ENCODE measurements at regions not wholly inside any gene's neighbourhood (a gene's known extent, or its start where the extent isn't known, plus 50 kb on each side); places are given as distances from the start of the nearest gene placed in this dataset.
"Not testable (repeated sequence)": the region's sequence is repeated elsewhere in the genome, so short reads cannot be mapped to it uniquely, and the experiment has no call there.

DNA sequence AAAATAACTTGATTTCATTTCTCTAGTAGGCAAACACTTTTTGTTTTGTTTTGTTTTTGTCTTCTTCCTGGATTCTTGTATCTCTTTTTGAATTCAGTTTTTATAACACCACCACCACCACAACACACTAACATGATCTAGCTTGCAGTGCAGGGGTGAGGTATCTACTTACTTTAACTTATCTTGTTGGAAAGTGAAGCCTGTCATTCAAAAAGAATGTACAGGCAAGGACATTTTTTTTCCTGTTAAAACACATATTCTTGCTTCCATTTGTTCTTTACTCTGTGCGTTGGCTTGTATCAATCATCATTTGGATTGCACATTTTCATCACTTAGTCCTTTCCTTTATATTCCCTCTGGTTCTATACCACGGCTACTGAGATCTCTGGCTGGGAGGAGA is 824.2 kb downstream of the PLCL1 start:
- TF ChIP-seq, protein P1, sequence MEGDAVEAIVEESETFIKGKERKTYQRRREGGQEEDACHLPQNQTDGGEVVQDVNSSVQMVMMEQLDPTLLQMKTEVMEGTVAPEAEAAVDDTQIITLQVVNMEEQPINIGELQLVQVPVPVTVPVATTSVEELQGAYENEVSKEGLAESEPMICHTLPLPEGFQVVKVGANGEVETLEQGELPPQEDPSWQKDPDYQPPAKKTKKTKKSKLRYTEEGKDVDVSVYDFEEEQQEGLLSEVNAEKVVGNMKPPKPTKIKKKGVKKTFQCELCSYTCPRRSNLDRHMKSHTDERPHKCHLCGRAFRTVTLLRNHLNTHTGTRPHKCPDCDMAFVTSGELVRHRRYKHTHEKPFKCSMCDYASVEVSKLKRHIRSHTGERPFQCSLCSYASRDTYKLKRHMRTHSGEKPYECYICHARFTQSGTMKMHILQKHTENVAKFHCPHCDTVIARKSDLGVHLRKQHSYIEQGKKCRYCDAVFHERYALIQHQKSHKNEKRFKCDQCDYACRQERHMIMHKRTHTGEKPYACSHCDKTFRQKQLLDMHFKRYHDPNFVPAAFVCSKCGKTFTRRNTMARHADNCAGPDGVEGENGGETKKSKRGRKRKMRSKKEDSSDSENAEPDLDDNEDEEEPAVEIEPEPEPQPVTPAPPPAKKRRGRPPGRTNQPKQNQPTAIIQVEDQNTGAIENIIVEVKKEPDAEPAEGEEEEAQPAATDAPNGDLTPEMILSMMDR (IDR thresholded peaks at IDR 0.05; ENCODE audit: insufficient read depth, low read depth, low read length): no peak
- POLR2A ChIA-PET: no interaction called here
- DNase-seq (ENCODE audit: low read depth): no peak
- Histone ChIP-seq H3K27me3 (ENCODE audit: control insufficient read depth, insufficient read depth, low read length) (no peaks in the 10 kb centered on the region), H3K4me3 (ENCODE audit: low read depth, low read length) (no peak overlapping the region), H3K36me3 (ENCODE audit: control insufficient read depth, insufficient read depth, low read length) (no peaks in the 10 kb centered on the region)
- CTCF ChIA-PET: no interaction called here

DNA sequence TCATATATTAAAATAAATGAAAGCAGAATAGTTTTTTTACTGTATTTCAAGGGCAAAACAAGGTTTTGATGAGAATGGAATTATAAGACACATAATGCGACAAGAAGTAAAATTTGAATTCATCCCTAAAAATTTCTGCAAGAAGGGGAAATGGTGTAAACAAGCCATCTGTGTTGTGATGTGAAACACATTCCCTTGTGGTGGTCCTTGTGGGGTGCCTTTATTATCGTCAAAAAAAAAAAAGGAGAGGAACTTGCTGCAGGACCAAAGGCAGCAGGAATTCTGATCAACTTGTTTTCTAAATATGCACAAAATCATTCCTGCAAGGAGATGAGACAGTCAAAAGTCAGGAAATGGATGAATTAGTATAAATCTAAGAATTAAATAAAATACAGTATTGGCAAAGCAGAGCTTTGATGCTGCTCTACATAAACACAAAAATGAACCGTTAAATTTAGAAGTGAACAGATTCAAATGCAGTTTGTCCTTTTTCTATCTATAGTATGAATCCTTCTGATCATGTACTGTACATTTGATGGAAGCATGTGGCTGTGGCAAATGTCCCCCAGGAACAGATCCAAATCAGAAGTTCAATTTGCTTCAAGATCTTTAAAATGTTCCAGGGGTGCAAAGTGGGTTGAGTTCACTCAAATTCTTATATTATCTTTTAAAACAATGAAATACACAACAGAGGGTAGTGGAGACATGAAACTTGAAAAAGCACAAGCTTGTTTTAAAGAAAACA is 818.8 kb downstream of the PLCL1 start:
- ChIA-PET POLR2A (no interaction called here), CTCF (interaction anchor here (1.1 kb wide), 1 partner anchor 11 kb away, joined by 3 read pairs; no protein-coding TSS in a partner anchor)
- TF ChIP-seq, protein P1 (IDR thresholded peaks at IDR 0.05; ENCODE audit: insufficient read depth, low read depth, low read length): no peak
- DNase-seq (ENCODE audit: low read depth): no peak
- Histone ChIP-seq H3K27me3 (ENCODE audit: control insufficient read depth, insufficient read depth, low read length) (no peaks in the 10 kb centered on the region), H3K4me3 (ENCODE audit: low read depth, low read length) (no peak overlapping the region), H3K36me3 (ENCODE audit: control insufficient read depth, insufficient read depth, low read length) (no peaks in the 10 kb centered on the region)

DNA sequence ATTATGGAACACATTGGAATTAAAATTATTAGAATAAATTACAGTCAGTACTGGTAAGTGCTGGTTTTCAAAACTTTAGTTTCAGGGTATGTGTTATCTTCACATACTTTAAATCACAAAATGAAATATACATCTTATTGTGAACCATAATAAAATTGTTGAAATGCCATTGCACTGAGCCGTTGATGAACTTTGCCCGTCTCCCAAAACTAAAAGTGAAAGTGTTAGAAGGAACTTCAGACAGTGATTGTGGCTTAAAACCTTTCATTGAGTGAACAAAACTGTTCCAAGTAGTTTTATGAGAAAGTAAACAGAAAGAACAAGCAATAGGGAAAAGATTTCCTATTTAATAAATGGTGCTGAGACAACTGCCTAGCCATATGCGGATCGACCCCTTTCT is 811.6 kb downstream of the PLCL1 start:
- no peaks in the 10 kb centered on the region for H3K27me3 ChIP-seq (ENCODE audit: control insufficient read depth, insufficient read depth, low read length)
- no peaks in the 10 kb centered on the region for H3K36me3 ChIP-seq (ENCODE audit: control insufficient read depth, insufficient read depth, low read length)
- POLR2A ChIA-PET: no interaction called here
- DNase-seq (ENCODE audit: low read depth): no peak
- no peak overlapping the region for H3K4me3 ChIP-seq (ENCODE audit: low read depth, low read length)
- TF ChIP-seq, protein P1 (IDR thresholded peaks at IDR 0.05; ENCODE audit: insufficient read depth, low read depth, low read length): no peak
- CTCF ChIA-PET: no interaction called here

DNA sequence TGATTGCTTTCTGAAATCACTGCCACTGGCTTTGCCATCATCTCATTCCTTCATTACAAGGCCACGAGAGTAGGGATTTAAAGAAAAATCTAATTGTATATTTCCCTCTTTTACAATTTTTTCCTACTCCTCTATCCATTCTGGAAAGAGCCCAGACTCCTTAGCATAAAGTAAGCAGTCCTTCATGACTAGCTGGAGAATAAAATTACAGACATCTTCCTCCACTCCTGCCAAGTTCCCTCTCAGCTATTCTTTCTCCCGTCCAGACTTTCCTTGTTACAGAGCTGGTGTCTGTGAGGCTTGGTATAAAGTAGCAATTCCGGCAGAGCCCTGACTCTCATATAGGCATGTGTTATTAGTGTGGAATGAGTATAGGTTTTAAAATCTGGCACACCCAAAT is 806.8 kb downstream of the PLCL1 start:
- no peak overlapping the region for H3K4me3 ChIP-seq (ENCODE audit: low read depth, low read length)
- DNase-seq (ENCODE audit: low read depth): no peak
- no peaks in the 10 kb centered on the region for H3K27me3 ChIP-seq (ENCODE audit: control insufficient read depth, insufficient read depth, low read length)
- TF ChIP-seq, protein P1 (IDR thresholded peaks at IDR 0.05; ENCODE audit: insufficient read depth, low read depth, low read length): no peak
- ChIA-PET CTCF (no interaction called here), POLR2A (no interaction called here)
- H3K36me3 ChIP-seq (ENCODE audit: control insufficient read depth, insufficient read depth, low read length): no peaks in the 10 kb centered on the region

DNA sequence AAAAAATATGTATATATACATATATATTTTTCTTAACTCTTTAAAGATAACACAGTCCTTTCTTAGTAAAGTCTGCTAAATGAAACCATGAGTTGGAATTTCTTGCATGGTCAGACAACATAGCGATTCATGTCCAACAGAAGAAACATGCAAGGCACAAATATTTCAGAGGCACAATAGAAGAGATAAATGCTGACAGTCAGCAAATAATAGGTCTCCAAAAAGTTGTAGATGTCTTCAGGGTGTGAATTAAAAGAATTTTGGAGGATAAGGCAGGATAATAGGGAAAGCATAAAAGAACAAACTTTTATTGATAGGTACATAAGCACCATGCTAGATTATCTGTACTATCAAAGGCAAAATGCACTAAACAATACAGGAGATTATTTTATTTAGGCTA is 800.2 kb downstream of the PLCL1 start:
- DNase-seq (ENCODE audit: low read depth): no peak
- H3K27me3 ChIP-seq (ENCODE audit: control insufficient read depth, insufficient read depth, low read length): no peaks in the 10 kb centered on the region
- H3K4me3 ChIP-seq (ENCODE audit: low read depth, low read length): no peak overlapping the region
- TF ChIP-seq, protein P1 (IDR thresholded peaks at IDR 0.05; ENCODE audit: insufficient read depth, low read depth, low read length): no peak
- ChIA-PET CTCF (no interaction called here), POLR2A (no interaction called here)
- H3K36me3 ChIP-seq (ENCODE audit: control insufficient read depth, insufficient read depth, low read length): no peaks in the 10 kb centered on the region

DNA sequence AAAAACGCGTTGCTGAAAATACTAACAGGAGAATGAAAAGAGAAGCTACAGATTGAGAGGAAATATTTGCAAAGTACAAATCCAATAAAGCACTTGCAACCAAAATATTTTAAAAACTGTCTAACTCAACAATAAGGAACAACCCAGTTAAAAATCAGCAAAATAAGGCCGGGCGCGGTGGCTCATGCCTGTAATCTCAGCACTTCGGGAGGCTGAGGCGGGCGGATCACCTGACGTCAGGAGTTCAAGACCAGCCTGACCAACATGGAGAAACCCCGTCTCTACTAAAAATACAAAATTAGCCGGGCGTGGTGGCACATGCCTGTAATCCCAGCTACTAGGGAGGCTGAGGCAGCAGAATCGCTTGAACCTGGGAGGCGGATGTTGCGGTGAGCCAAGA is 798.6 kb downstream of the PLCL1 start:
- H3K4me3 ChIP-seq (ENCODE audit: low read depth, low read length); POLR2A ChIA-PET; DNase-seq (ENCODE audit: low read depth); H3K27me3 ChIP-seq (ENCODE audit: control insufficient read depth, insufficient read depth, low read length); CTCF ChIA-PET; H3K36me3 ChIP-seq (ENCODE audit: control insufficient read depth, insufficient read depth, low read length): not testable (repeated sequence)
